Prostate gland (tissue), 2 donors: ENCODE measurements at regions not wholly inside any gene's neighbourhood (a gene's known extent, or its start where the extent isn't known, plus 50 kb on each side); places are given as distances from the start of the nearest gene placed in this dataset.

Experiments used
- DNase-seq: peaks from one replicate; pipeline ENCODE4 v3.0.0-alpha.2; 2019; ENCODE audit warnings: low spot score
- H3K27ac ChIP-seq, 2 donors: fragments of 200-600 bp; sonication (generic); 2 replicates each; pipeline ENCODE4 v1.5.1; 2017 to 2019
- H3K27me3 ChIP-seq: fragments of 200-600 bp; sonication (generic); replicated peaks from 2 replicates; pipeline ENCODE4 v1.5.1; 2019; ENCODE audit not compliant: insufficient read depth
- H3K36me3 ChIP-seq, 2 donors: fragments of 200-600 bp; sonication (generic); 1 replicate in 1 of 2; 2 replicates in 1 of 2; pipeline versions ENCODE4 v1.5.1 to v1.8.1; 2017 to 2019
- H3K4me1 ChIP-seq: fragments of 200-600 bp; sonication (generic); replicated peaks from 2 replicates; pipeline ENCODE4 v1.5.1; 2019
- H3K4me3 ChIP-seq, 2 donors: fragments of 200-600 bp; sonication (generic); 2 replicates each; pipeline ENCODE4 v1.5.1; 2017 to 2019
- H3K9me3 ChIP-seq: fragments of 200-600 bp; sonication (generic); 2 replicates; pipeline ENCODE4 v1.5.1; 2017
- POLR2A ChIP-seq: fragments of 450-650 bp; IDR thresholded peaks from one replicate; pipeline ENCODE4 v1.6.1; 2016; ENCODE audit warnings: antibody characterized with exemption, mild to moderate bottlenecking
- POLR2AphosphoS5 ChIP-seq: sonication (generic); formaldehyde crosslinking; IDR thresholded peaks from one replicate; pipeline ENCODE4 v1.6.1; 2017; ENCODE audit warnings: antibody characterized with exemption
- WGBS: methylation state at CpG from one replicate; pipeline ENCODE4 v1.1.5; 2018; 5-methylcytosine and 5-hydroxymethylcytosine counted together
- intact Hi-C: fragments of 100-400 bp; cut with DNase I; formaldehyde crosslinking; loops from one replicate; pipeline ENCODE4 v1.14.2; 2022
- TF ChIP-seq, protein P1 (sequence below), 4 experiments: fragments of 200-600 bp in 2 of 4; fragments of 450-650 bp in 2 of 4; sonication (generic) in 2 of 4; IDR thresholded peaks; 1 replicate in 3 of 4; 2 replicates in 1 of 4; pipeline ENCODE4 v1.5.1; 2016 to 2019; ENCODE audit warnings: antibody characterized with exemption in 4 of 4, mild to moderate bottlenecking in 2 of 4, moderate library complexity in 2 of 4

DNA sequence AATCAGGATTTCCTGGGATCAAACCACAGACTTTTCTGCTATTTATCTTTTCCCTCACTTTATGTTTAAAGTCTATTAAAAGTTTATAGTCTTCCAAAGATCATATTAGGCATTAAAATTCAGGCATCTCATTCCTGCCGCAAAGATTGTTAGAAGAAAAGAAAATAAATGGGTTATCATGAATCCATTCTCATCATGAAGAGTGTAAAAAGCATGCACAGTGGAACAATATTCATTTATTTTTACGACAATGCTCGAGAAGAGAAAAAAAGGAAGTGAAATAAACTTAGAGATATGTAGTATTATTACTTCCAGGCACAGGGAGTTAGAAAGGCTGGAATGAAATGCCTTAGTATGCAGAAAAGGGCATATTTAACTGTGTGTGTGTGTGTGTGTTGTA is 213.7 kb upstream of the PLSCR5 start:
- no peak for DNase-seq
- Histone ChIP-seq H3K4me1 (no peaks in the 10 kb centered on the region), H3K27ac (no peak overlapping the region), H3K27me3 (no peaks in the 10 kb centered on the region), H3K9me3 (no peaks in the 10 kb centered on the region), H3K36me3 (no peaks in the 10 kb centered on the region), H3K4me3 (no peak overlapping the region)
- no peak for TF ChIP-seq POLR2AphosphoS5
- no peak for TF ChIP-seq POLR2A
- TF ChIP-seq, protein P1, sequence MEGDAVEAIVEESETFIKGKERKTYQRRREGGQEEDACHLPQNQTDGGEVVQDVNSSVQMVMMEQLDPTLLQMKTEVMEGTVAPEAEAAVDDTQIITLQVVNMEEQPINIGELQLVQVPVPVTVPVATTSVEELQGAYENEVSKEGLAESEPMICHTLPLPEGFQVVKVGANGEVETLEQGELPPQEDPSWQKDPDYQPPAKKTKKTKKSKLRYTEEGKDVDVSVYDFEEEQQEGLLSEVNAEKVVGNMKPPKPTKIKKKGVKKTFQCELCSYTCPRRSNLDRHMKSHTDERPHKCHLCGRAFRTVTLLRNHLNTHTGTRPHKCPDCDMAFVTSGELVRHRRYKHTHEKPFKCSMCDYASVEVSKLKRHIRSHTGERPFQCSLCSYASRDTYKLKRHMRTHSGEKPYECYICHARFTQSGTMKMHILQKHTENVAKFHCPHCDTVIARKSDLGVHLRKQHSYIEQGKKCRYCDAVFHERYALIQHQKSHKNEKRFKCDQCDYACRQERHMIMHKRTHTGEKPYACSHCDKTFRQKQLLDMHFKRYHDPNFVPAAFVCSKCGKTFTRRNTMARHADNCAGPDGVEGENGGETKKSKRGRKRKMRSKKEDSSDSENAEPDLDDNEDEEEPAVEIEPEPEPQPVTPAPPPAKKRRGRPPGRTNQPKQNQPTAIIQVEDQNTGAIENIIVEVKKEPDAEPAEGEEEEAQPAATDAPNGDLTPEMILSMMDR (IDR thresholded peaks at IDR 0.05), result no peak
- WGBS, result 34% methylated on average over 3 of the region's 3 CpGs
- intact Hi-C loops, result no loop called here

DNA sequence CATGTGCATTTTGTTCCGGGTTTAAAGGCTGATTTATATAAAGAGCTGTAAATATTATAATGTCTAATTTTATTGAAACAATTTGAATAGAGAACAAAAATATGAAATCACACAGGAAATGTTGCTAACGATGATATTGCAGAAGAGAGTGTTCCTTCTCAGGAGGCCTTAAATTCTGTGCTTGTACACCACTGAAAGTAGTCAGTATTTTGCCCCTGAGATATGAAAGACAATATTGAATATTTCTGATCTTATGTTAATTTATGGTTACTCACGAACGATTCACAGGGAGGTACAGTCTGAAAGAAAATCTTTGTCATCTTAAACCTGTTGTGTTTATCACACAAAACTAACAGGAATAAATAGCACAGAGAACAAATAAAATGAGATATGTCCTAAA is 213.2 kb upstream of the PLSCR5 start:
- intact Hi-C loops, result no loop called here
- no peak overlapping the region for H3K27ac ChIP-seq
- 47% methylated on average over 4 of the region's 4 CpGs for WGBS
- TF ChIP-seq, protein P1 (IDR thresholded peaks at IDR 0.05), result no peak
- TF ChIP-seq POLR2AphosphoS5, result no peak
- no peak for TF ChIP-seq POLR2A
- no peaks in the 10 kb centered on the region for H3K4me1 ChIP-seq
- H3K4me3 ChIP-seq, result no peak overlapping the region
- H3K36me3 ChIP-seq, result no peaks in the 10 kb centered on the region
- H3K27me3 ChIP-seq, result no peaks in the 10 kb centered on the region
- no peaks in the 10 kb centered on the region for H3K9me3 ChIP-seq
- DNase-seq, result no peak

DNA sequence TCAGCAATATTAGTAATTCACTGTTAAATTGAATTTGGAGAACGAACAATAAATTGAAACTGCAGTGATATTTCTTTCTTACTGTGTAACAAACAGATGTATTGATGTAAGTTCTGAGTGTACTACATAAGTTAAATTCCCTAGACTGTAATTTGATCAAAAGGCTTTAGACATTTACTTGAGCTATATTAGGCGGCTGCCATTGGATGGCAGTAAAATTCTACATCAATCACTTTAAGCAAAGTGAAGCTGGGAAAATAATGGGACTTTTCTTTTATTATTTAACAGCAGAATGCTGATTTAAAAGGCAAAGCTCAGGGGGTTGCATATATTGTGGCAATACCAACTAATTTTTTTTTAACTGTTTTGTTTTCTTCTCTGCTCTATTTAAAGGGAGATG is 212.6 kb upstream of the PLSCR5 start:
- no peak overlapping the region for H3K4me3 ChIP-seq
- no peaks in the 10 kb centered on the region for H3K4me1 ChIP-seq
- WGBS, result 50% methylated on average over 2 of the region's 2 CpGs
- intact Hi-C loops, result no loop called here
- no peak for DNase-seq
- no peaks in the 10 kb centered on the region for H3K27me3 ChIP-seq
- no peaks in the 10 kb centered on the region for H3K36me3 ChIP-seq
- no peaks in the 10 kb centered on the region for H3K9me3 ChIP-seq
- no peak for TF ChIP-seq POLR2A
- TF ChIP-seq, protein P1 (IDR thresholded peaks at IDR 0.05), result peak in 1 of 4 experiments; percentile 36
- no peak overlapping the region for H3K27ac ChIP-seq

DNA sequence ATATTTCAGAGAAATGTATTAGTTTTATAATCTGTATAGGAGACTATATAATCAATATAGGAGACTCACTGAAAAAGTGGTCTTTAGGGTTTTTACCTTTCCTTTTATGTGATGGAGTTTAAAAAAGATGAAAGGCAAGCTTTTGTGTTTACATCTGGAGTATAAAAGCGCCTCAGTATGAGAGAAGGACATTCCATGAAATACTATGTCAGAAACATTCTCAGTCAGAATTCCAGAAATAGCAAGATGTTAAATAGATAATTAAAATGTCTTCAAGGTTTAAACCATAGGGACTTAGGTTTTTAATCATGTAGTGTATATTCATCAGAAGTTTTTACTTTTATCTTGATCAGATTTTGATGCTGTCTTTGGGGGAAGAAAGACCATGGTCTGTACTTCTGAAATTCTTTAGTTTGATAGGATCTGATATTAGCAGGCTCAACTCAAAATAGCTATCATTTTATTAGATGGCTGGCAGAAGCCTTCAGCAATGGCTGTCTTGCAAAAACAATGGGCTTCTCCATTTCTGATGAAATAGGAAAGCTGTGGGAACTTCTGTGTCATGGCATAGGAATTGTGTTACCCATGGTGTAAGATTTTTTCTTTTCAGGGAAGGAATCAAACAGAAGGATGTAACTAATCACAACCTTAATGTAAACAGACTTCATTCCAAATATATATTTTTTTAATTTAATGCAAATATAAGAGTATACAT is 209.6 kb upstream of the PLSCR5 start:
- 48% methylated on average over 1 of the region's 1 CpG for WGBS
- DNase-seq, result no peak
- Histone ChIP-seq H3K27me3 (no peaks in the 10 kb centered on the region), H3K9me3 (no peaks in the 10 kb centered on the region), H3K4me3 (no peak overlapping the region), H3K27ac (no peak overlapping the region), H3K4me1 (no peaks in the 10 kb centered on the region), H3K36me3 (no peaks in the 10 kb centered on the region)
- no peak for TF ChIP-seq POLR2A
- no peak for TF ChIP-seq POLR2AphosphoS5
- TF ChIP-seq, protein P1 (IDR thresholded peaks at IDR 0.05), result no peak
- intact Hi-C loops, result no loop called here

DNA sequence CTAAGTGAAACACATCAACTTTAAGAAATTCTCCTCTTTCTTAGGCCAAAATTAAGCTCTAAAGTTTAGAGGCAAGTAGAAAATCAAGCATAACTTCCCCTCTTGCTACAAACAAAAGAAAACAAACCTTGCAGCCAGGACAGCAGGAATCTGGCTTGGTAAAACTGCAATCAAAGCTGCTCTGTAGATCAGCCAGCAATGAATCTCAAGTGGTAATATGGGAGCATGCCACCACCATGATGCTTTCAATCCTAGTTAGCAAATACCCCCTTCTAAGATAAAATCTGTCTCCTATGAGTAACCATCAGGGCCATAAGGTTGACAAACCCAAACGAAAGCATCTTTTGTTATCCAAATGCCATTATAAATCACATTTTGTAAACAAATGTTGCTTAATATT is 208.3 kb upstream of the PLSCR5 start:
- Histone ChIP-seq H3K36me3 (no peaks in the 10 kb centered on the region), H3K27me3 (no peaks in the 10 kb centered on the region), H3K4me1 (no peaks in the 10 kb centered on the region), H3K9me3 (no peaks in the 10 kb centered on the region), H3K27ac (no peak overlapping the region), H3K4me3 (no peak overlapping the region)
- DNase-seq, result no peak
- TF ChIP-seq, protein P1 (IDR thresholded peaks at IDR 0.05), result no peak
- no peak for TF ChIP-seq POLR2AphosphoS5
- no peak for TF ChIP-seq POLR2A
- 5% methylated on average over 1 of the region's 1 CpG for WGBS
- intact Hi-C loops, result no loop called here
